AG04450 (cell line): ENCODE measurements at regions not wholly inside any gene's neighbourhood (a gene's known extent, or its start where the extent isn't known, plus 50 kb on each side); places are given as distances from the start of the nearest gene placed in this dataset.
"Not testable (repeated sequence)": the region's sequence is repeated elsewhere in the genome, so short reads cannot be mapped to it uniquely, and the experiment has no call there.

Experiments
- CTCF ChIA-PET: fragments of 300-600, 350-600 bp; formaldehyde crosslinking; extraction: SDS; loops from one replicate; lab custom pipeline; 2022; ENCODE audit warnings: antibody characterized with exemption, inconsistent platforms; lab: Charles Lee
- POLR2A ChIA-PET: fragments of 350-600 bp; formaldehyde crosslinking; extraction: SDS; loops from one replicate; lab custom pipeline; 2021; ENCODE audit warnings: antibody characterized with exemption, inconsistent platforms; lab: Yijun Ruan, JAX
- DNase-seq: peaks from one replicate; pipeline ENCODE4 v3.0.0-alpha.2; 2011; ENCODE audit warnings: low read depth, low spot score
- H3K27ac ChIP-seq: one replicate; pipeline ENCODE4 v1.5.1; 2012; ENCODE audit warnings: low read depth, low read length, control low read depth
- H3K27me3 ChIP-seq: one replicate; pipeline ENCODE4 v1.6.0; 2012; ENCODE audit warnings: low read length; ENCODE audit not compliant: control insufficient read depth, insufficient read depth
- H3K4me3 ChIP-seq: 2 replicates; pipeline ENCODE4 v1.5.1; 2011; ENCODE audit warnings: mild to moderate bottlenecking, low read depth, low read length, control low read depth
- H3K9me3 ChIP-seq: 2 replicates; pipeline ENCODE4 v1.5.1; 2012; ENCODE audit warnings: low read length; ENCODE audit not compliant: control insufficient read depth, insufficient read depth
- TF ChIP-seq, protein P1 (sequence below): IDR thresholded peaks from 2 replicates; pipeline ENCODE4 v1.5.1; 2011; ENCODE audit warnings: low read depth, low read length, control low read depth, inconsistent platforms

DNA sequence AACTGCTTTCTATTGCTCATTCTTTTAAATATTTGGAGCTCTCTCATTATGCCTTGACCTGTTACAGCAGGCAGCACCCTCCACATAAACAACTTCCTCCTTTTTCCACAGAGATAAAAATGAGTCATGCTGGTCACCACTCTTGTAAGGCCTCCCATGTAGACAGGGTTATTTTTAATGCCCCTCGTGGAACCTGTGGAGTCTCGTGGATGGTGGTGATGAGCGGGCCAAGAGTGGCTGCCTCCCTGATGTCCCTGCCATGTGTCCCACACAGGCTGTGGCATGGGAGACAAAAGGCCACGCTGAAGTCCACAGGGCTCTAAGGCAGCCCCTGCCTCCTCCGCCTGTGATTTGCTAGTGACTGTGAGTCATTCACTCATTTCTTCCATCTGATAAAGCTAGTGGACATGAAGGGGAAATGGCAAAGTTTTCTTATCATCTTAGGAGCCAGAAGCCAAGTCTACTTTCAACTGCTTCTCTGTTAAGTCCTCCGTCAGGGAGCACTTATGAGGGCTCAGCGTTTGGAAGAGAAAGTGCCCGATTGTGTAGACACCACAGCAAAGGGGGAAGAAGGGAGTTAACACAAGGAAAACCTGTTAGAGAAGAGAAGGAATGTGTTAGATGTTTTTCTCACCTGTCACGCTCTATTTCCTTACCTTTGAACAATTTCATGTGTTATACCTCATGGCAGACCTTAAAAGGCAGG lies 121.6 kb upstream of the FAT1 start:
- TF ChIP-seq, protein P1, sequence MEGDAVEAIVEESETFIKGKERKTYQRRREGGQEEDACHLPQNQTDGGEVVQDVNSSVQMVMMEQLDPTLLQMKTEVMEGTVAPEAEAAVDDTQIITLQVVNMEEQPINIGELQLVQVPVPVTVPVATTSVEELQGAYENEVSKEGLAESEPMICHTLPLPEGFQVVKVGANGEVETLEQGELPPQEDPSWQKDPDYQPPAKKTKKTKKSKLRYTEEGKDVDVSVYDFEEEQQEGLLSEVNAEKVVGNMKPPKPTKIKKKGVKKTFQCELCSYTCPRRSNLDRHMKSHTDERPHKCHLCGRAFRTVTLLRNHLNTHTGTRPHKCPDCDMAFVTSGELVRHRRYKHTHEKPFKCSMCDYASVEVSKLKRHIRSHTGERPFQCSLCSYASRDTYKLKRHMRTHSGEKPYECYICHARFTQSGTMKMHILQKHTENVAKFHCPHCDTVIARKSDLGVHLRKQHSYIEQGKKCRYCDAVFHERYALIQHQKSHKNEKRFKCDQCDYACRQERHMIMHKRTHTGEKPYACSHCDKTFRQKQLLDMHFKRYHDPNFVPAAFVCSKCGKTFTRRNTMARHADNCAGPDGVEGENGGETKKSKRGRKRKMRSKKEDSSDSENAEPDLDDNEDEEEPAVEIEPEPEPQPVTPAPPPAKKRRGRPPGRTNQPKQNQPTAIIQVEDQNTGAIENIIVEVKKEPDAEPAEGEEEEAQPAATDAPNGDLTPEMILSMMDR, result no peak
- no peaks in the 10 kb centered on the region; the same call in 1 of the 2 replicates for H3K9me3 ChIP-seq
- no peaks in the 10 kb centered on the region for H3K27me3 ChIP-seq
- H3K4me3 ChIP-seq, result no peak overlapping the region
- DNase-seq, result peak; percentile 82
- ChIA-PET POLR2A (interaction anchor here (0.6 to 1.6 kb wide), 3 partner anchors 15 to 75 kb away, joined by 3 to 10 read pairs (median 8); no protein-coding TSS in a partner anchor), CTCF (interaction anchor here (0.7 to 1.6 kb wide), 4 partner anchors 15 to 102 kb away, joined by 3 to 5 read pairs (median 4); no protein-coding TSS in a partner anchor)
- peak overlapping the region; percentile 92 for H3K27ac ChIP-seq

DNA sequence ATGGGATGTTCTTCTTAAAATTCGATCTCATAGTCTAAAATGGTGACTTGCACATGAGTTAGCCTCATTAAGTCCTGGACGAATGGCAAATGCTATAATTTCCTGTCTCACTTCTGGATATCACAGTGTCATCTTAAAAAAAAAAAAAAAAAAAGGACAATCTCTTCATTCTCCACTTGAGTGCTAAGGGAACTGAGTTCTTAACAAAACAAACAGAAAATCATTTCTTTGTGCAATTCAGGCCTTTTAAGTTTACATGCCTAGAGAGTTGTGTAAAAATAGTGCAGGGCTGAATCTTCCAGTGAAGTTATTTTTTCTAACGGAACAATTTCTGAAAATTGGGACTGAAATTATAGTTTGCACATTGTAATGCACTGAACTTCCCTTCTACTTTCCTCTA lies 122.8 kb upstream of the FAT1 start:
- ChIA-PET CTCF (interaction anchor here (1.2 kb wide), 1 partner anchor 24 kb away, joined by 5 read pairs; no protein-coding TSS in a partner anchor), POLR2A (interaction anchor here (0.6 to 0.7 kb wide), 2 partner anchors 48 to 321 kb away, joined by 4 to 5 read pairs; no protein-coding TSS in a partner anchor)
- Histone ChIP-seq H3K4me3 (no peak overlapping the region), H3K9me3 (no peaks in the 10 kb centered on the region), H3K27ac (no peak overlapping the region), H3K27me3 (no peaks in the 10 kb centered on the region)
- TF ChIP-seq, protein P1, result no peak
- no peak for DNase-seq

DNA sequence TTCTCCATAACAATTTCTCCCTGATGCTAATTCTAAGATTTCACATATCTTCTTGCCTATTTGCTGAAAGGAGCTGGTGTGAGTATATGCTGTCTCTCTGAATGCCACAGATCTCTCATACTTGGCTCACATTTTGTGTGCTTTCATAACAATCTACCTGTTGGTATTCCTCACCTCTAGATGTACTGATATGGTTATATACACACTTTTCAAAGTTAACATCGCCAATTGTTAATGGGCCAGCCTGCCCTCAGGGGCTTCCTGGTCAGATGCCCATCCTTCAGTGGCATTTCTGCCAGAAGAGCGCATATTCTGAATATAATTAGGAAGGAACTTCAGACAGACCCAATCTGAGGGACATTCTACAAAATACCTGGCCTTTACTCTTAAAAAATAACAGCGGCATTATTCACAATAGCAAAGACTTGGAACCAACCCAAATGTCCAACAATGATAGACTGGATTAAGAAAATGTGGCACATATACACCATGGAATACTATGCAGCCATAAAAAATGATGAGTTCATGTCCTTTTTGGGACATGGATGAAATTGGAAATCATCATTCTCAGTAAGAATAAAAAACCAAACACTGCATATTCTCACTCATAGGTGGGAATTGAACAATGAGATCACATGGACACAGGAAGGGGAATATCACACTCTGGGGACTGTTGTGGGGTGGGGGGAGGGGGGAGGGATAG lies 123.9 kb upstream of the FAT1 start:
- H3K27me3 ChIP-seq, H3K27ac ChIP-seq, H3K9me3 ChIP-seq, CTCF ChIA-PET, H3K4me3 ChIP-seq, POLR2A ChIA-PET, DNase-seq: not testable (repeated sequence)

DNA sequence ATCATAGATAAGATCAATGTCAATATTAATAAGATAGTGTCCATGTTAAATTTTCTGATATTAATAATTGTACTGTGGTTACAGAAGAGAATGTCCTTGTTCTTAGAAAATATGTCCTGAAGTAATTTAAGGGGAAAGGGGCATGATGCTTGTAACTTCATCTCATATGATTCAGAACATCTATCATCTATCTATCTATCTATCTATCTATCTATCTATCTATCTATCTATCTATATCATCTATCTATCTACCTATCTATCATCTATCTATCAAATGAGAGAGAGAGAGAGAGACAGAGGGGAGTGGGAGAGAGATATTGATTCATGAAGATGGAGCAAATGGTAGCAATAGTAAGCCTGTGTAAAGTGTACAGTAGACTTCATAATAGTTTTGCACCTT lies 124.8 kb upstream of the FAT1 start:
- TF ChIP-seq, protein P1, result no peak
- DNase-seq, result no peak
- CTCF ChIA-PET, result no interaction called here
- H3K27ac ChIP-seq, result no peak overlapping the region
- H3K27me3 ChIP-seq, result no peaks in the 10 kb centered on the region
- no peaks in the 10 kb centered on the region for H3K9me3 ChIP-seq
- POLR2A ChIA-PET, result no interaction called here
- no peak overlapping the region for H3K4me3 ChIP-seq

DNA sequence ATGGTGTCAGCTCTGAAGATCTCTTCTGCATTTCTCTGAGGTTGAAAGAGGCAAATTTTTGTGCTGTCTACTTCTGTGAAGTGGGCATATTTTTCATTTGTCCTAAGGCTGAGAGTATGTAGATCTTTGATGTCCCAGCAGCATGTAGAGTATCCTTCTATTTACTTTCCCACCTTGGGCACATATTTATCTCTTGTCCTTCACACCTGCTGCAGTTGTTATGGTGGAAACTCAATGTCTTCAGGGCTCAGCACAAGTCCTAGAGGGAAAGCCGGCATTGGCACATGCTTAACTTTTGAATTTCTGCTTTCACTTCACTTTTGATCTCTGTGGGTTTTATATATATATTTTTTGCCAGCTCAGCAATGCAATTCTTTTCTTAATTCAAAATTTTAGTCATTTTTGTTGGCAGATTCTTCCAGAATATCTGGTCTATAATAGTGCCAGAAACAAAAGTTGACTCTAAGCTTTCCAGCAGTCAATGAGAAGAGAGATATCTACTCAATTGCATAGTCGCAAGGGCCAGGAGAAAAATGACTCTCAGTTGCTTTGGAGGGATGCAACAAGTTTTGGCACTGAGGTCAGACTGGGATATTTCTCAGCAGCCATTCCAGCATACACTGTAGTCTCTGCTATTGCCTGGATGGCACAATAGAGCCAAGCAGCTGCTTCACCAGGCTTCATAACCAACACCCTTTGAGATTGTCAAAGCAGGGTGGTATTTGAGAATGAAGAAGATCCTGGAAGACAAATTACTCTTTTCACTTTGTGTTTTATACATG lies 127.8 kb upstream of the FAT1 start:
- Histone ChIP-seq H3K27me3 (no peaks in the 10 kb centered on the region), H3K4me3 (no peak overlapping the region), H3K27ac (no peak overlapping the region), H3K9me3 (no peaks in the 10 kb centered on the region)
- CTCF ChIA-PET, result interaction anchor here (0.6 kb wide), 1 partner anchor 213 kb away, joined by 15 read pairs; no protein-coding TSS in a partner anchor
- no peak for DNase-seq
- POLR2A ChIA-PET, result no interaction called here
- TF ChIP-seq, protein P1, result no peak
